Transverse colon (tissue), 4 donors: ENCODE measurements at regions not wholly inside any gene's neighbourhood (a gene's known extent, or its start where the extent isn't known, plus 50 kb on each side); places are given as distances from the start of the nearest gene placed in this dataset.

Experiments
- DNase-seq: peaks from one replicate; pipeline ENCODE4 v3.0.0-alpha.2; 2019
- H3K27ac ChIP-seq, 4 donors: fragments of 200-600 bp; sonication (generic); 2 replicates each; pipeline ENCODE4 v1.5.1; 2016 to 2018; ENCODE audit warnings: inconsistent platforms in 4 of 4
- H3K27me3 ChIP-seq: fragments of 200-600 bp; sonication (generic); 2 replicates; pipeline ENCODE4 v1.5.1; 2017; ENCODE audit warnings: inconsistent platforms
- H3K36me3 ChIP-seq, 4 donors: fragments of 200-600 bp; sonication (generic); 2 replicates each; pipeline ENCODE4 v1.5.1; 2017 to 2019; ENCODE audit warnings: inconsistent platforms in 4 of 4
- H3K4me1 ChIP-seq, 4 donors: fragments of 200-600 bp; sonication (generic); 2 replicates each; pipeline ENCODE4 v1.5.1; 2017 to 2020; ENCODE audit warnings: inconsistent platforms in 4 of 4
- H3K4me3 ChIP-seq, 4 donors: fragments of 200-600 bp; sonication (generic); 1 replicate in 1 of 4; 2 replicates in 3 of 4; pipeline versions ENCODE4 v1.5.1 to v1.6.1; 2017 to 2019; ENCODE audit warnings: inconsistent platforms in 4 of 4
- H3K9me3 ChIP-seq, 2 donors: fragments of 200-600 bp; sonication (generic); 2 replicates each; pipeline ENCODE4 v1.5.1; 2017 to 2019; ENCODE audit warnings: inconsistent platforms in 2 of 2
- CTCF ChIP-seq, 5 experiments: fragments of 200-600 bp in 3 of 5; fragments of 450-650 bp in 2 of 5; sonication (generic) in 3 of 5; IDR thresholded peaks; 1 replicate in 2 of 5; 2 replicates in 3 of 5; pipeline ENCODE4 v1.5.1; 2016 to 2017; ENCODE audit warnings: antibody characterized with exemption in 5 of 5, inconsistent platforms in 3 of 5, mild to moderate bottlenecking in 2 of 5, moderate library complexity in 1 of 5
- EP300 ChIP-seq: sonication (generic); formaldehyde crosslinking; IDR thresholded peaks from one replicate; pipeline ENCODE4 v1.6.1; 2017; ENCODE audit warnings: antibody characterized with exemption, low read depth
- POLR2A ChIP-seq: fragments of 450-650 bp; IDR thresholded peaks from one replicate; pipeline ENCODE4 v1.6.1; 2016; ENCODE audit warnings: antibody characterized with exemption, mild to moderate bottlenecking, moderate library complexity
- POLR2AphosphoS5 ChIP-seq, 3 donors: sonication (generic); formaldehyde crosslinking; IDR thresholded peaks; one replicate each; pipeline ENCODE4 v1.6.1; 2016; ENCODE audit warnings: antibody characterized with exemption in 3 of 3
- WGBS, 2 donors: methylation state at CpG; one replicate each; pipeline ENCODE4 v1.1.5; 2018; ENCODE audit warnings: low coverage in 1 of 2; 5-methylcytosine and 5-hydroxymethylcytosine counted together
- in situ Hi-C, 4 donors: fragments of 200-750 bp; cut with MboI; loops; one replicate each; pipeline versions ENCODE4 v1.15.0 to v1.15.1; 2017; ENCODE audit warnings: low sequenced_read_pairs in 3 of 4, low pct_ligation_motif_present in 1 of 4, low pct_unique_long_range_greater_than_20kb in 1 of 4
- intact Hi-C: fragments of 100-400 bp; cut with DNase I; formaldehyde crosslinking; loops from one replicate; pipeline ENCODE4 v1.15.1; 2023; ENCODE audit warnings: low total_unique reads

- Histone ChIP-seq H3K36me3 (no peaks in the 10 kb centered on the region), H3K4me3 (no peak overlapping the region), H3K4me1 (no peaks in the 10 kb centered on the region), H3K27me3 (no peaks in the 10 kb centered on the region), H3K9me3 (no peaks in the 10 kb centered on the region), H3K27ac (no peak overlapping the region)
- intact Hi-C loops (no loop called here), in situ Hi-C loops (no loop called here)
- 85% methylated on average over 1 of the region's 1 CpG; no CpG with 5 or more reads in 1 of the 2 donors for WGBS, 2 donors
- TF ChIP-seq CTCF (IDR thresholded peaks at IDR 0.05): no peak
- no peak for TF ChIP-seq EP300
- TF ChIP-seq POLR2A: no peak
- no peak for TF ChIP-seq POLR2AphosphoS5 (IDR thresholded peaks at IDR 0.05)
- no peak for DNase-seq
Measured at GRCh38 chr5:163361450-163361849, 75.9 kb upstream of the CCNG1 start.

GRCh38 chr5:163362840-163363371 is 74.5 kb upstream of the CCNG1 start:
- Histone ChIP-seq H3K27ac (no peak overlapping the region), H3K4me1 (no peaks in the 10 kb centered on the region), H3K9me3 (no peaks in the 10 kb centered on the region), H3K36me3 (no peaks in the 10 kb centered on the region), H3K4me3 (no peak overlapping the region), H3K27me3 (no peaks in the 10 kb centered on the region)
- intact Hi-C loops (no loop called here), in situ Hi-C loops (no loop called here)
- 46 to 59% methylated on average over 2 of the region's 2 CpGs for WGBS, 2 donors
- TF ChIP-seq CTCF (IDR thresholded peaks at IDR 0.05) (no peak), POLR2A (no peak), EP300 (no peak)
- no peak for DNase-seq

- Histone ChIP-seq H3K36me3 (no peaks in the 10 kb centered on the region), H3K9me3 (no peaks in the 10 kb centered on the region), H3K27ac (no peak overlapping the region), H3K4me3 (no peak overlapping the region), H3K27me3 (no peaks in the 10 kb centered on the region), H3K4me1 (no peaks in the 10 kb centered on the region)
- TF ChIP-seq EP300 (no peak), POLR2A (no peak), POLR2AphosphoS5 (IDR thresholded peaks at IDR 0.05) (no peak), CTCF (IDR thresholded peaks at IDR 0.05) (no peak)
- intact Hi-C loops (no loop called here), in situ Hi-C loops (no loop called here)
- 67% methylated on average over 1 of the region's 1 CpG; no CpG with 5 or more reads in 1 of the 2 donors for WGBS, 2 donors
- no peak for DNase-seq
Measured at GRCh38 chr5:163363389-163363788, 74.0 kb upstream of the CCNG1 start.

GRCh38 chr5:163366757-163367156 is 70.6 kb upstream of the CCNG1 start:
- intact Hi-C loops (no loop called here), in situ Hi-C loops (no loop called here)
- Histone ChIP-seq H3K9me3 (no peaks in the 10 kb centered on the region), H3K36me3 (no peaks in the 10 kb centered on the region), H3K27me3 (no peaks in the 10 kb centered on the region), H3K4me3 (no peak overlapping the region), H3K4me1 (no peaks in the 10 kb centered on the region), H3K27ac (no peak overlapping the region)
- no peak for DNase-seq
- no peak for TF ChIP-seq CTCF (IDR thresholded peaks at IDR 0.05)
- TF ChIP-seq EP300: no peak
- no peak for TF ChIP-seq POLR2A
- TF ChIP-seq POLR2AphosphoS5 (IDR thresholded peaks at IDR 0.05): no peak
